ENCODE measurements at regions not wholly inside any gene's neighbourhood (a gene's known extent, or its start where the extent isn't known, plus 50 kb on each side); places are given as distances from the start of the nearest gene placed in this dataset.

- TF ChIP-seq EP300 (conservative IDR thresholded peaks at IDR 0.05; ENCODE audit: poor library complexity, severe bottlenecking) (no peak), CTCF (IDR thresholded peaks at IDR 0.05; ENCODE audit: poor library complexity, severe bottlenecking) (no peak)
Observed at GRCh38 chrX:63503541-63503940, 152.4 kb upstream of the SPIN4 start.
